Endothelial cell of umbilical vein (primary cell): ENCODE measurements at regions not wholly inside any gene's neighbourhood (a gene's known extent, or its start where the extent isn't known, plus 50 kb on each side); places are given as distances from the start of the nearest gene placed in this dataset.

Experiments used
- BruUV-seq: library from RNA; stranded (reverse); fragments of 400-500 nt; replicated peaks from 2 replicates; lab custom pipeline; 2021; lab: Mats Ljungman, UMichigan
- CTCF ChIA-PET: fragments of 300-600, 350-600 bp; sonication (Branson Sonifier 250); formaldehyde crosslinking; loops from one replicate; lab custom pipeline; 2021; ENCODE audit warnings: antibody characterized with exemption, inconsistent platforms; lab: Charles Lee
- POLR2A ChIA-PET: fragments of 300-600, 350-600 bp; sonication (Branson Sonifier 250); formaldehyde crosslinking; loops from one replicate; lab custom pipeline; 2021; ENCODE audit warnings: antibody characterized with exemption, inconsistent platforms; lab: Charles Lee
- DNase-seq: peaks from one replicate; pipeline ENCODE4 v3.0.0-alpha.2; 2011; ENCODE audit warnings: low read depth, low spot score
- FAIRE-seq: peaks from 2 replicates; lab custom pipeline; 2011; peaks lifted over from hg19 to GRCh38; lab: Jason Lieb, UNC
- H2AFZ ChIP-seq: 2 replicates; pipeline ENCODE4 v1.6.0; 2012; ENCODE audit warnings: low read depth, low read length, control low read depth, inconsistent platforms
- H3K27ac ChIP-seq: 2 replicates; pipeline ENCODE4 v1.5.1; 2011; ENCODE audit warnings: low read depth, mild to moderate bottlenecking, control low read depth, low read length, moderate library complexity; ENCODE audit not compliant: insufficient read depth
- H3K27me3 ChIP-seq, 2 experiments: 2 replicates each; pipeline versions ENCODE4 v1.6.0 to v1.6.1; 2011; ENCODE audit warnings: low read length in 2 of 2, mixed read lengths in 1 of 2; ENCODE audit not compliant: control insufficient read depth in 2 of 2, insufficient read depth in 2 of 2
- H3K36me3 ChIP-seq, 2 experiments: 2 replicates in 1 of 2; 3 replicates in 1 of 2; pipeline ENCODE4 v1.5.1; 2011; ENCODE audit warnings: low read length in 2 of 2, mild to moderate bottlenecking in 1 of 2, moderate library complexity in 1 of 2; ENCODE audit not compliant: control insufficient read depth in 2 of 2, insufficient read depth in 2 of 2; ENCODE audit errors: extremely low read depth in 1 of 2
- H3K4me1 ChIP-seq: 3 replicates; pipeline ENCODE4 v1.5.1; 2011; ENCODE audit warnings: mild to moderate bottlenecking, low read length; ENCODE audit not compliant: control insufficient read depth, insufficient read depth; ENCODE audit errors: extremely low read depth
- H3K4me2 ChIP-seq: 2 replicates; pipeline ENCODE4 v1.6.1; 2011; ENCODE audit warnings: low read length, control low read depth, mixed read lengths; ENCODE audit not compliant: insufficient read depth
- H3K4me3 ChIP-seq, 3 experiments: fragments of 200-600 bp in 1 of 3; sonication (generic), shearing (Covaris generic) in 1 of 3; replicated peaks in 1 of 3; 2 replicates each; pipeline ENCODE4 v1.5.1; 2011 to 2016; ENCODE audit warnings: control low read depth in 3 of 3, low read length in 3 of 3, mild to moderate bottlenecking in 2 of 3, inconsistent platforms in 1 of 3, low read depth in 1 of 3, moderate library complexity in 1 of 3; ENCODE audit not compliant: insufficient read depth in 1 of 3
- H3K79me2 ChIP-seq: 2 replicates; pipeline ENCODE4 v1.6.0; 2012; ENCODE audit warnings: low read length, inconsistent platforms; ENCODE audit not compliant: control insufficient read depth, insufficient read depth
- H3K9ac ChIP-seq: replicated peaks from 2 replicates; pipeline ENCODE3; 2011; ENCODE audit warnings: low read length, control low read depth; ENCODE audit not compliant: insufficient read depth; ENCODE audit errors: extremely low read depth
- H3K9me1 ChIP-seq: replicated peaks from 3 replicates; pipeline ENCODE4 v1.6.0; 2011; ENCODE audit warnings: mild to moderate bottlenecking, low read length; ENCODE audit not compliant: control insufficient read depth, insufficient read depth; ENCODE audit errors: extremely low read depth
- H3K9me3 ChIP-seq: replicated peaks from 2 replicates; pipeline ENCODE4 v1.5.1; 2012; ENCODE audit warnings: low read length, inconsistent platforms; ENCODE audit not compliant: control insufficient read depth, insufficient read depth
- H4K20me1 ChIP-seq: replicated peaks from 2 replicates; pipeline ENCODE3; 2011; ENCODE audit warnings: mild to moderate bottlenecking, low read length; ENCODE audit not compliant: control insufficient read depth, insufficient read depth; ENCODE audit errors: extremely low read depth
- CTCF ChIP-seq, 2 donors: IDR thresholded peaks; 1 replicate in 1 of 2; 2 replicates in 1 of 2; pipeline ENCODE4 v1.5.1; 2011; ENCODE audit warnings: low read length in 2 of 2, mild to moderate bottlenecking in 2 of 2, moderate library complexity in 2 of 2, control low read depth in 1 of 2, inconsistent platforms in 1 of 2, low read depth in 1 of 2; ENCODE audit not compliant: insufficient read depth in 1 of 2; ENCODE audit errors: extremely low read depth in 1 of 2
- EZH2 ChIP-seq: IDR thresholded peaks from 2 replicates; pipeline ENCODE4 v1.6.1; 2012; ENCODE audit warnings: borderline replicate concordance, low read depth, mild to moderate bottlenecking, moderate library complexity, low read length, inconsistent platforms; ENCODE audit not compliant: severe bottlenecking
- FOS ChIP-seq: IDR thresholded peaks from 2 replicates; pipeline ENCODE4 v1.6.1; 2011; ENCODE audit warnings: mild to moderate bottlenecking, low read length, moderate library complexity, borderline replicate concordance; ENCODE audit not compliant: insufficient read depth
- GATA2 ChIP-seq: IDR thresholded peaks from 2 replicates; pipeline ENCODE4 v1.7.0; 2011; ENCODE audit warnings: low read depth, mild to moderate bottlenecking, moderate library complexity, mixed read lengths, low read length; ENCODE audit not compliant: insufficient read length, insufficient read depth
- JUN ChIP-seq: IDR thresholded peaks from 2 replicates; pipeline ENCODE4 v1.6.1; 2011; ENCODE audit warnings: borderline replicate concordance, low read depth; ENCODE audit not compliant: insufficient read length, insufficient read depth
- MYC ChIP-seq: IDR thresholded peaks from one replicate; pipeline ENCODE4 v1.6.1; 2011; ENCODE audit warnings: mild to moderate bottlenecking, low read depth, low read length
- POLR2A ChIP-seq: IDR thresholded peaks from 2 replicates; pipeline ENCODE4 v1.6.1; 2012; ENCODE audit warnings: low read depth, mild to moderate bottlenecking, control low read depth, low read length
- POLR2AphosphoS5 ChIP-seq: IDR thresholded peaks from 2 replicates; pipeline ENCODE4 v1.6.1; 2012; ENCODE audit warnings: low read depth, mild to moderate bottlenecking, control low read depth, low read length, moderate library complexity; ENCODE audit not compliant: insufficient read depth
- dilution Hi-C: fragments of 300-500 bp; cut with MboI; formaldehyde crosslinking; loops from one replicate; pipeline ENCODE4 v1.15.0; 2019; ENCODE audit warnings: low sequenced_read_pairs; ENCODE audit not compliant: extremely low pct_ligation_motif_present
- intact Hi-C: fragments of 100-400 bp; cut with micrococcal nuclease; formaldehyde crosslinking; loops from one replicate; pipeline ENCODE4 v1.10.0; 2022
- TF ChIP-seq, protein P1 (sequence below): IDR thresholded peaks from 2 replicates; pipeline ENCODE4 v1.6.1; 2011; ENCODE audit not compliant: insufficient read depth, insufficient read length

GRCh38 chr11:134944131-134944530, 532.1 kb upstream of the B3GAT1 start:
- dilution Hi-C loops, result no loop called here
- ChIA-PET CTCF (no interaction called here), POLR2A (no interaction called here)
- Histone ChIP-seq H3K4me3 (no peak overlapping the region), H3K4me2 (no peak overlapping the region), H2AFZ (no peak overlapping the region), H3K27ac (no peak overlapping the region), H3K9me3 (no peaks in the 10 kb centered on the region), H3K4me1 (peaks cover 9% of the 10 kb centered on the region), H3K36me3 (no peaks in the 10 kb centered on the region), H4K20me1 (no peaks in the 10 kb centered on the region), H3K9ac (no peak overlapping the region), H3K9me1 (no peaks in the 10 kb centered on the region), H3K27me3 (no peaks in the 10 kb centered on the region), H3K79me2 (no peaks in the 10 kb centered on the region)
- intact Hi-C loops, result no loop called here
- TF ChIP-seq EZH2, result no peak
- no peak for TF ChIP-seq GATA2
- no peak for TF ChIP-seq JUN
- TF ChIP-seq, protein P1, sequence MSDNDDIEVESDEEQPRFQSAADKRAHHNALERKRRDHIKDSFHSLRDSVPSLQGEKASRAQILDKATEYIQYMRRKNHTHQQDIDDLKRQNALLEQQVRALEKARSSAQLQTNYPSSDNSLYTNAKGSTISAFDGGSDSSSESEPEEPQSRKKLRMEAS, result no peak
- TF ChIP-seq FOS, result no peak
- TF ChIP-seq CTCF (IDR thresholded peaks at IDR 0.05; ENCODE audit: extremely low read depth in 1 of 2, insufficient read depth in 1 of 2, low read depth in 1 of 2, low read length in 2 of 2), result no peak
- TF ChIP-seq POLR2A, result no peak
- TF ChIP-seq POLR2AphosphoS5, result no peak
- TF ChIP-seq MYC, result no peak
- DNase-seq (no peak), FAIRE-seq (no peak)
- BruUV-seq, result no TSS peak
